ENCODE measurements at regions not wholly inside any gene's neighbourhood (a gene's known extent, or its start where the extent isn't known, plus 50 kb on each side); places are given as distances from the start of the nearest gene placed in this dataset.

GRCh38 chr7:26534649-26535482 is 243.2 kb downstream of the SNX10 start (continued):
- TF ChIP-seq TAF1 (conservative IDR thresholded peaks at IDR 0.05), result no peak
- no peak for TF ChIP-seq GABPA (IDR thresholded peaks at IDR 0.05 in 1 of 2, conservative IDR thresholded peaks at IDR 0.05 in 1 of 2)
- TF ChIP-seq RXRA (IDR thresholded peaks at IDR 0.05), result no peak
- TF ChIP-seq YY1 (IDR thresholded peaks at IDR 0.05), result no peak

- WGBS, result 62% methylated on average over 3 of the region's 3 CpGs
- Histone ChIP-seq H3K27ac (ENCODE audit: low read depth in 1 of 2, low read length in 2 of 2) (no peak overlapping the region), H3K27me3 (ENCODE audit: control insufficient read depth in 4 of 4, insufficient read depth in 4 of 4, low read length in 3 of 4) (peaks cover 3 to 23% (median 10%) of the 10 kb centered on the region in 4 donors), H3K9ac (ENCODE audit: low read depth in 1 of 2, low read length in 2 of 2) (no peak overlapping the region), H3K4me1 (ENCODE audit: control insufficient read depth in 4 of 4, insufficient read depth in 4 of 4, low read length in 3 of 4) (no peaks in the 10 kb centered on the region), H3K36me3 (ENCODE audit: control insufficient read depth in 4 of 4, insufficient read depth in 3 of 4, low read depth in 1 of 4, low read length in 3 of 4) (no peaks in the 10 kb centered on the region), H3K4me3 (ENCODE audit: low read depth in 1 of 3, low read length in 3 of 3) (no peak overlapping the region), H3K9me3 (ENCODE audit: control insufficient read depth in 4 of 4, low read length in 3 of 4) (no peaks in the 10 kb centered on the region)
- TF ChIP-seq JUND (IDR thresholded peaks at IDR 0.05), result no peak
- no peak for TF ChIP-seq SP1 (IDR thresholded peaks at IDR 0.05)
- TF ChIP-seq FOXA2 (IDR thresholded peaks at IDR 0.05), result no peak
- TF ChIP-seq NR2F2 (IDR thresholded peaks at IDR 0.05), result no peak
- no peak for TF ChIP-seq ATF3 (IDR thresholded peaks at IDR 0.05)
- DNase-seq (ENCODE audit: low spot score), result no peak
These were observed 243.9 kb downstream of the SNX10 start for GRCh38 chr7:26535483-26536007.

- Histone ChIP-seq H3K9me3 (ENCODE audit: control insufficient read depth in 4 of 4, low read length in 3 of 4) (no peaks in the 10 kb centered on the region), H3K9ac (ENCODE audit: low read depth in 1 of 2, low read length in 2 of 2) (no peak overlapping the region), H3K27ac (ENCODE audit: low read depth in 1 of 2, low read length in 2 of 2) (no peak overlapping the region), H3K4me3 (ENCODE audit: low read depth in 1 of 3, low read length in 3 of 3) (no peak overlapping the region), H3K4me1 (ENCODE audit: control insufficient read depth in 4 of 4, insufficient read depth in 4 of 4, low read length in 3 of 4) (no peaks in the 10 kb centered on the region), H3K27me3 (ENCODE audit: control insufficient read depth in 4 of 4, insufficient read depth in 4 of 4, low read length in 3 of 4) (peaks cover 0 to 18% (median 9%) of the 10 kb centered on the region in 4 donors), H3K36me3 (ENCODE audit: control insufficient read depth in 4 of 4, insufficient read depth in 3 of 4, low read depth in 1 of 4, low read length in 3 of 4) (no peaks in the 10 kb centered on the region)
- DNase-seq (ENCODE audit: low spot score), result no peak
- no peak for TF ChIP-seq JUND (IDR thresholded peaks at IDR 0.05)
- TF ChIP-seq ZBTB33 (IDR thresholded peaks at IDR 0.05), result no peak
- no peak for TF ChIP-seq EGR1 (IDR thresholded peaks at IDR 0.05; ENCODE audit: low read depth in 2 of 2)
- no peak for TF ChIP-seq ATF3 (IDR thresholded peaks at IDR 0.05)
- no peak for TF ChIP-seq SP1 (IDR thresholded peaks at IDR 0.05)
- no peak for TF ChIP-seq FOXA2 (IDR thresholded peaks at IDR 0.05)
- no peak for TF ChIP-seq MAX (IDR thresholded peaks at IDR 0.05)
- no peak for TF ChIP-seq HNF4G (IDR thresholded peaks at IDR 0.05)
- no peak for TF ChIP-seq REST (IDR thresholded peaks at IDR 0.05)
- no peak for TF ChIP-seq GABPA (IDR thresholded peaks at IDR 0.05 in 1 of 2, conservative IDR thresholded peaks at IDR 0.05 in 1 of 2)
- no peak for TF ChIP-seq NR2F2 (IDR thresholded peaks at IDR 0.05)
- no peak for TF ChIP-seq TAF1 (conservative IDR thresholded peaks at IDR 0.05)
- no peak for TF ChIP-seq RAD21 (IDR thresholded peaks at IDR 0.05)
- TF ChIP-seq RXRA (IDR thresholded peaks at IDR 0.05), result no peak
- no peak for TF ChIP-seq YY1 (IDR thresholded peaks at IDR 0.05)
- TF ChIP-seq FOXA1 (IDR thresholded peaks at IDR 0.05), result no peak
- 53% methylated on average over 7 of the region's 7 CpGs for WGBS
These were observed 246.6 kb downstream of the SNX10 start for GRCh38 chr7:26538216-26538615.
